ENCODE measurements at regions not wholly inside any gene's neighbourhood (a gene's known extent, or its start where the extent isn't known, plus 50 kb on each side); places are given as distances from the start of the nearest gene placed in this dataset.

DNA sequence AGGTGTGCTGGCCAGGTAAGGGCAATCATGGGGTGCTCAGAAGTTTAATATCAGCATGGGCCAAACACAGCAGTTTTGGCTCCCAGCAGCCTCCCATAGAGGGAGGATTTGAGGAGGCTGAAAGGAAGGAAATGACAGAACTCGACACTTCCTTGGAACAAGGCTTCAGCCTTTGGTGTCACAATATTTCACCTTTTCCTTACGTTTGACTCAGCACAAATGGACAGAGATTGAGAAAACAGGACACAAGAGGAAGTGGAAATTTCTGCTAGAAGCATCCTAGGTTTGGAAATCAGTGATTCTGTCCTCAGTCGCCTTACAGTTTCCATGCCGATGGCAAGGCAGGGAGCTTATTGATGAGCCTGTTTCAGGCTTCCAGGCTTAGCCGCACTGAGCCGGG lies 181.4 kb downstream of the MAF start:
- Mint-ChIP-seq H3K4me3 (ENCODE audit: unreplicated experiment) (no peak overlapping the region), H3K36me3 (ENCODE audit: insufficient read depth, unreplicated experiment) (no peaks in the 10 kb centered on the region), H3K9me3 (ENCODE audit: unreplicated experiment) (no peaks in the 10 kb centered on the region), H3K4me1 (ENCODE audit: low read depth, unreplicated experiment) (no peaks in the 10 kb centered on the region), H3K27ac (ENCODE audit: unreplicated experiment) (no peak overlapping the region), H3K27me3 (ENCODE audit: insufficient read depth, unreplicated experiment) (peaks cover 33% of the 10 kb centered on the region)
- no peak for DNase-seq
- Histone ChIP-seq H3K27me3 (replicated peaks; ENCODE audit: control insufficient read depth, insufficient read depth, low read length) (no peaks in the 10 kb centered on the region; the same call in 1 of the 2 replicates), H3K4me3 (ENCODE audit: low read depth, low read length) (no peak overlapping the region), H3K4me1 (no peaks in the 10 kb centered on the region), H3K9me3 (no peaks in the 10 kb centered on the region), H3K36me3 (ENCODE audit: control insufficient read depth, insufficient read depth, low read length) (no peaks in the 10 kb centered on the region)
- intact Hi-C loops (cut with micrococcal nuclease; ENCODE audit: unreplicated experiment): no loop called here
- POLR2A ChIA-PET: no interaction called here
- CTCF ChIA-PET: no interaction called here
- no TSS peak for BruUV-seq (replicated peaks)
- TF ChIP-seq, protein P1, sequence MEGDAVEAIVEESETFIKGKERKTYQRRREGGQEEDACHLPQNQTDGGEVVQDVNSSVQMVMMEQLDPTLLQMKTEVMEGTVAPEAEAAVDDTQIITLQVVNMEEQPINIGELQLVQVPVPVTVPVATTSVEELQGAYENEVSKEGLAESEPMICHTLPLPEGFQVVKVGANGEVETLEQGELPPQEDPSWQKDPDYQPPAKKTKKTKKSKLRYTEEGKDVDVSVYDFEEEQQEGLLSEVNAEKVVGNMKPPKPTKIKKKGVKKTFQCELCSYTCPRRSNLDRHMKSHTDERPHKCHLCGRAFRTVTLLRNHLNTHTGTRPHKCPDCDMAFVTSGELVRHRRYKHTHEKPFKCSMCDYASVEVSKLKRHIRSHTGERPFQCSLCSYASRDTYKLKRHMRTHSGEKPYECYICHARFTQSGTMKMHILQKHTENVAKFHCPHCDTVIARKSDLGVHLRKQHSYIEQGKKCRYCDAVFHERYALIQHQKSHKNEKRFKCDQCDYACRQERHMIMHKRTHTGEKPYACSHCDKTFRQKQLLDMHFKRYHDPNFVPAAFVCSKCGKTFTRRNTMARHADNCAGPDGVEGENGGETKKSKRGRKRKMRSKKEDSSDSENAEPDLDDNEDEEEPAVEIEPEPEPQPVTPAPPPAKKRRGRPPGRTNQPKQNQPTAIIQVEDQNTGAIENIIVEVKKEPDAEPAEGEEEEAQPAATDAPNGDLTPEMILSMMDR (IDR thresholded peaks at IDR 0.05; ENCODE audit: insufficient read depth in 1 of 2, low read depth in 1 of 2, low read length in 1 of 2, severe bottlenecking in 1 of 2, unreplicated experiment in 1 of 2): no peak

DNA sequence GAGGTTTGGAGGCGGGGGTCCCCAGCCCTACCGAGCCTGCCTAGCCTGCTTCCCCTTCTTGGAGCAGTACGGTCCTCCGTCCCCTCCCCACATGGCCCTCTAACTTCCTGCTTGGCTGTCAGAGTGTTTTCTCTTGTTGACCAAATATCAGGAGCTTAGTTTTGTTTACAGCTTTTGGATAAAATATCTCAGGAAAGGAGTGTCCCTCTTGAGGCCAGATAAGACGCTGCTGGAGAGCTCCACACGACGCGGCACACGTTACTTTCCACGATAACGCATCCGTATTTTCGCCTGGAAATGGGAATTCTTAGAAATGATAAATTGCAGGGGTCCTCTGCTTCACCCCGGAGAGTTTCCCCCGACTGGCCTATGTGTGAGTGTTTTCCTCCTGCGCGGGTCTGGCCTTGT lies 182.9 kb downstream of the MAF start:
- no peaks in the 10 kb centered on the region; the same call in 1 of the 2 replicates for H3K27me3 ChIP-seq (replicated peaks; ENCODE audit: control insufficient read depth, insufficient read depth, low read length)
- no peak overlapping the region for H3K27ac Mint-ChIP-seq (ENCODE audit: unreplicated experiment)
- no peaks in the 10 kb centered on the region for H3K36me3 ChIP-seq (ENCODE audit: control insufficient read depth, insufficient read depth, low read length)
- no TSS peak for BruUV-seq (replicated peaks)
- no peaks in the 10 kb centered on the region for H3K36me3 Mint-ChIP-seq (ENCODE audit: insufficient read depth, unreplicated experiment)
- peaks cover 28% of the 10 kb centered on the region for H3K27me3 Mint-ChIP-seq (ENCODE audit: insufficient read depth, unreplicated experiment)
- no peaks in the 10 kb centered on the region for H3K4me1 Mint-ChIP-seq (ENCODE audit: low read depth, unreplicated experiment)
- ChIA-PET POLR2A (no interaction called here), CTCF (no interaction called here)
- H3K4me3 Mint-ChIP-seq (ENCODE audit: unreplicated experiment): no peak overlapping the region
- H3K9me3 Mint-ChIP-seq (ENCODE audit: unreplicated experiment): no peaks in the 10 kb centered on the region
- DNase-seq: no peak
- H3K4me1 ChIP-seq: no peaks in the 10 kb centered on the region
- no peak overlapping the region for H3K4me3 ChIP-seq (ENCODE audit: low read depth, low read length)
- TF ChIP-seq, protein P1 (IDR thresholded peaks at IDR 0.05; ENCODE audit: insufficient read depth in 1 of 2, low read depth in 1 of 2, low read length in 1 of 2, severe bottlenecking in 1 of 2, unreplicated experiment in 1 of 2): no peak
- intact Hi-C loops (cut with micrococcal nuclease; ENCODE audit: unreplicated experiment): no loop called here
- no peaks in the 10 kb centered on the region for H3K9me3 ChIP-seq

DNA sequence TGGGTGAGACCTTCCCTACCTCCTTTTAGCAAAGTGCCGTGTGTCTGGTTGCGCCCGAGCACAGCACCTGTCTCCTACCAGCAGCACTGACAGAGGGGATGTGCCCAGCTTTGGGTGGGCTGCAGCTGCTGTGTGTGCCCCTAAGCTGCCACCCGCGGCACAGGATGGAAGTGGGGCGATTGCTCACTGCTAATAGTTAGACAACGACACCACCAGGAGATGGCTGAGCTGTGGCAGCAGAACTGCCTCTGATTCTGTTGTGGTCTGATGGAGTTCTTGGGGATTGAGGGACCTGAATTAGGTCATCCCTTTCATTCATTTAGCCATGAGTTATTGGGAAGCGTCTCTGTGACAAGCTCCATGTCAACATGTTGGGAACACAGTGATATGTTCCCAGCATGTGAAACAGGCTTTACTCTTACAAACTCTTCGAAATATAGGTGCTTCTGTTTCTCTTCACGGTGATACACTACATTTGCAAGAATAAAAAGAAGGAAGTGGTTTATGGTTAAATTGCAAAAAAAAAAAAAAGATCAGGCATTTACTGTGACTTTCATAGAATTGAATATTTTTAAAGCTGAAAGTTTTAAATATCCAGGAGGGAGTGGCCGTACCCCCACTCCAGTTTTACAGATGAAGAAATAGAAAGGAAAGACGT lies 184.4 kb downstream of the MAF start:
- Mint-ChIP-seq H3K4me1 (ENCODE audit: low read depth, unreplicated experiment) (no peaks in the 10 kb centered on the region), H3K9me3 (ENCODE audit: unreplicated experiment) (no peaks in the 10 kb centered on the region), H3K27me3 (ENCODE audit: insufficient read depth, unreplicated experiment) (peaks cover 26% of the 10 kb centered on the region), H3K36me3 (ENCODE audit: insufficient read depth, unreplicated experiment) (no peaks in the 10 kb centered on the region), H3K4me3 (ENCODE audit: unreplicated experiment) (no peak overlapping the region), H3K27ac (ENCODE audit: unreplicated experiment) (no peak overlapping the region)
- Histone ChIP-seq H3K4me3 (ENCODE audit: low read depth, low read length) (no peak overlapping the region), H3K4me1 (no peaks in the 10 kb centered on the region), H3K9me3 (no peaks in the 10 kb centered on the region), H3K27me3 (replicated peaks; ENCODE audit: control insufficient read depth, insufficient read depth, low read length) (no peaks in the 10 kb centered on the region; the same call in 1 of the 2 replicates), H3K36me3 (ENCODE audit: control insufficient read depth, insufficient read depth, low read length) (no peaks in the 10 kb centered on the region)
- ChIA-PET CTCF (no interaction called here), POLR2A (no interaction called here)
- intact Hi-C loops (cut with micrococcal nuclease; ENCODE audit: unreplicated experiment): no loop called here
- no TSS peak for BruUV-seq (replicated peaks)
- TF ChIP-seq, protein P1 (IDR thresholded peaks at IDR 0.05; ENCODE audit: insufficient read depth in 1 of 2, low read depth in 1 of 2, low read length in 1 of 2, severe bottlenecking in 1 of 2, unreplicated experiment in 1 of 2): no peak
- DNase-seq: no peak
